Nephron progenitor cell (in vitro differentiated cells): ENCODE measurements at regions not wholly inside any gene's neighbourhood (a gene's known extent, or its start where the extent isn't known, plus 50 kb on each side); places are given as distances from the start of the nearest gene placed in this dataset.

Experiments used
- DNase-seq: peaks from one replicate; pipeline ENCODE4 v3.0.0; 2021
- H3K27ac Mint-ChIP-seq: 2 replicates; pipeline ENCODE4 v1.8.0; 2021; ENCODE audit warnings: mild to moderate bottlenecking, moderate library complexity, mixed read lengths
- H3K27me3 Mint-ChIP-seq: 2 replicates; pipeline ENCODE4 v1.8.0; 2021; ENCODE audit warnings: mild to moderate bottlenecking, low read depth, mixed read lengths; ENCODE audit not compliant: poor library complexity
- H3K36me3 Mint-ChIP-seq: 2 replicates; pipeline ENCODE4 v1.8.0; 2021; ENCODE audit warnings: low read depth, mixed read lengths
- H3K4me1 Mint-ChIP-seq: 2 replicates; pipeline ENCODE4 v1.8.0; 2021; ENCODE audit warnings: mixed read lengths
- H3K4me3 Mint-ChIP-seq: 2 replicates; pipeline ENCODE4 v1.8.0; 2021; ENCODE audit warnings: mild to moderate bottlenecking, moderate library complexity, mixed read lengths
- H3K9me3 Mint-ChIP-seq: 2 replicates; pipeline ENCODE4 v1.8.0; 2021; ENCODE audit warnings: mild to moderate bottlenecking, moderate library complexity, mixed read lengths
- TF ChIP-seq, protein P1 (sequence below): fragments of 200-600 bp; sonication (generic); IDR thresholded peaks from 2 replicates; pipeline ENCODE4 v1.5.0; 2021; ENCODE audit warnings: antibody characterized with exemption

GRCh38 chr6:90793771-90794170 lies 206.9 kb upstream of the MAP3K7 start:
- no peak overlapping the region for H3K4me3 Mint-ChIP-seq
- TF ChIP-seq, protein P1, sequence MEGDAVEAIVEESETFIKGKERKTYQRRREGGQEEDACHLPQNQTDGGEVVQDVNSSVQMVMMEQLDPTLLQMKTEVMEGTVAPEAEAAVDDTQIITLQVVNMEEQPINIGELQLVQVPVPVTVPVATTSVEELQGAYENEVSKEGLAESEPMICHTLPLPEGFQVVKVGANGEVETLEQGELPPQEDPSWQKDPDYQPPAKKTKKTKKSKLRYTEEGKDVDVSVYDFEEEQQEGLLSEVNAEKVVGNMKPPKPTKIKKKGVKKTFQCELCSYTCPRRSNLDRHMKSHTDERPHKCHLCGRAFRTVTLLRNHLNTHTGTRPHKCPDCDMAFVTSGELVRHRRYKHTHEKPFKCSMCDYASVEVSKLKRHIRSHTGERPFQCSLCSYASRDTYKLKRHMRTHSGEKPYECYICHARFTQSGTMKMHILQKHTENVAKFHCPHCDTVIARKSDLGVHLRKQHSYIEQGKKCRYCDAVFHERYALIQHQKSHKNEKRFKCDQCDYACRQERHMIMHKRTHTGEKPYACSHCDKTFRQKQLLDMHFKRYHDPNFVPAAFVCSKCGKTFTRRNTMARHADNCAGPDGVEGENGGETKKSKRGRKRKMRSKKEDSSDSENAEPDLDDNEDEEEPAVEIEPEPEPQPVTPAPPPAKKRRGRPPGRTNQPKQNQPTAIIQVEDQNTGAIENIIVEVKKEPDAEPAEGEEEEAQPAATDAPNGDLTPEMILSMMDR = no peak
- no peak for DNase-seq
- H3K4me1 Mint-ChIP-seq = peaks cover 27% of the 10 kb centered on the region
- H3K27ac Mint-ChIP-seq = no peak overlapping the region
- H3K27me3 Mint-ChIP-seq = peaks cover 13% of the 10 kb centered on the region
- H3K36me3 Mint-ChIP-seq = no peaks in the 10 kb centered on the region
- H3K9me3 Mint-ChIP-seq = no peaks in the 10 kb centered on the region

- Mint-ChIP-seq H3K9me3 (no peaks in the 10 kb centered on the region), H3K4me1 (peaks cover 36% of the 10 kb centered on the region), H3K4me3 (no peak overlapping the region), H3K27me3 (peaks cover 21% of the 10 kb centered on the region), H3K36me3 (no peaks in the 10 kb centered on the region), H3K27ac (no peak overlapping the region)
- TF ChIP-seq, protein P1 = no peak
- no peak for DNase-seq
Observed at GRCh38 chr6:90790696-90791095, 203.8 kb upstream of the MAP3K7 start.

- TF ChIP-seq, protein P1 = no peak
- Mint-ChIP-seq H3K4me3 (no peak overlapping the region), H3K36me3 (no peaks in the 10 kb centered on the region), H3K4me1 (peaks cover 36% of the 10 kb centered on the region), H3K27me3 (peaks cover 22% of the 10 kb centered on the region), H3K9me3 (no peaks in the 10 kb centered on the region), H3K27ac (peak overlapping the region; percentile 78)
- DNase-seq = peak; percentile 61
Observed at GRCh38 chr6:90790058-90790457, 203.2 kb upstream of the MAP3K7 start.

DNA sequence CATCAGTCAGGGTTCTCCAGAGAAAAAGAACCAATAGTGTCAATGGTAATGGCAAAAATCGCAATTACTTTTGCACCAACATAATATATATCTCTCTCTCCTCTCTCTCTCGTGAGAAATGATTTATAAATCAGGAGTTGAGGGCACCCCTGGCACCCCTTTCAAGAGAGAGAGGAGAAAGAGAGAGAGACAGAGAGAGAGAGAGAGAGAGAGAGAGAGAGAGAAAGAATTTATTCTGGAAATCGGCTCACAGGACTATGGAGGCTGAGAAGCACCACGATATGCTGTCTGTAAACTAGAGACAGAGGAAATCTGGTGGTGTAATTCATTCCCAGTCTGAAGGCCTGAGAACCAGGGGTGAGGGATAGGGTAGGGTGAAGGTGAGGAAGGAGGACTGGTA lies 201.9 kb upstream of the MAP3K7 start:
- Mint-ChIP-seq H3K4me1 (peaks cover 36% of the 10 kb centered on the region), H3K27ac (peak overlapping the region; percentile 86), H3K4me3 (no peak overlapping the region), H3K27me3 (peaks cover 24% of the 10 kb centered on the region), H3K9me3 (no peaks in the 10 kb centered on the region), H3K36me3 (no peaks in the 10 kb centered on the region)
- DNase-seq = no peak
- TF ChIP-seq, protein P1 = no peak

DNA sequence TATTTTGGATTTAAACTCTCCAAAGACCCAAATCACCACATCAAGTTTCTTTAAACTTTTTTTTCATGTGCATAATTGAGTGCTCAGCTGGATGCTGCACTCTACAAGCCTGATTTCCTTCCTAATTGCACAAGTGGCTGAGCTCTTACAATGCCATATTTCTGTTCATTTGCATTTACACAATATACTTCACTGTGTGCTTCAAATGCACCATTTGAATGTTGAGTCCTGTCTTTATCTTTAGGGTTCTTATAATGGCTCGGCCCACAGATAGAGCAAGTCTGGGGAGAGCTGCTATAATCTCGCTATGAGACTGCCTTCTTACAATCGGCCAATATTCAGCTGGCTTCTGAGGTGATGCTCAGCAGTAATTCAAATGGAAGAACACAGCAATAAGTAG lies 200.6 kb upstream of the MAP3K7 start:
- H3K4me3 Mint-ChIP-seq = no peak overlapping the region
- TF ChIP-seq, protein P1 = no peak
- peaks cover 26% of the 10 kb centered on the region for H3K27me3 Mint-ChIP-seq
- H3K36me3 Mint-ChIP-seq = no peaks in the 10 kb centered on the region
- H3K4me1 Mint-ChIP-seq = peaks cover 36% of the 10 kb centered on the region
- H3K9me3 Mint-ChIP-seq = no peaks in the 10 kb centered on the region
- DNase-seq = no peak
- no peak overlapping the region for H3K27ac Mint-ChIP-seq

GRCh38 chr6:90780778-90781177 lies 193.9 kb upstream of the MAP3K7 start:
- DNase-seq = no peak
- H3K9me3 Mint-ChIP-seq = no peaks in the 10 kb centered on the region
- TF ChIP-seq, protein P1 = no peak

More at GRCh38 chr6:90780778-90781177, 193.9 kb upstream of the MAP3K7 start:
- Mint-ChIP-seq H3K27me3 (peaks cover 6% of the 10 kb centered on the region), H3K4me1 (no peaks in the 10 kb centered on the region), H3K4me3 (no peak overlapping the region), H3K27ac (no peak overlapping the region), H3K36me3 (no peaks in the 10 kb centered on the region)
